ENCODE measurements at regions not wholly inside any gene's neighbourhood (a gene's known extent, or its start where the extent isn't known, plus 50 kb on each side); places are given as distances from the start of the nearest gene placed in this dataset.

DNA sequence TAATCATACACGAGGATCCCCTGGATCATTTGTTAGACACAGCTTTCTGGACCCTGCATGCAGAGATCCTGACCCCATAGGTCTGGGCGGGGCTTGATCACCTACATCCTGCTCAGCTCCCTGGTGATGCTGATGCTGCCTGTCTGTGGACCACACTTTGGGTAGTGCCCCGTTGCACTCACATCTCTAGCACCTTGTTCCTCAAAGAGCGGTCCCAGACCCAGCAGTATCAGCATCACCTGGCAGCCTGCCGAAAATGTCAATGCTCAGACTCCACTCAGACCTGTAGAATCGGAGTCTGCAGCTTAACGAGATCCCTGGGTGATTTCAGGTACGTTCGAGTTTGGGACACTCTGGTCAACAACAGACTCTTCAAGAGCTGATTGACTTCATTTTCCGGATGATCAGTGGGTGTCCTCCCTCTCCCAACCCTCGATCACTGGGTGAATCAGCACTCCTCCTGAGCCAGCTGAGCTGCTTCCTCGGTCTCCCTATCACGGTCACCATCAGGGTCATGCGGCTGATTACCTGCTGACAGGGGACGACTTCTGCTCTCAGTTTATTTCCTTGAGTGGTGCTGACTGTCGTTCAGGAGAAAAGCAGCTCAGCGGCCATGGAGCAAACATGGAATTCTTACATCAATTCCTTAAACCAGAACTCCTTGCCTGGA lies 150.6 kb upstream of the RAB12 start:
- no peak for DNase-seq

DNA sequence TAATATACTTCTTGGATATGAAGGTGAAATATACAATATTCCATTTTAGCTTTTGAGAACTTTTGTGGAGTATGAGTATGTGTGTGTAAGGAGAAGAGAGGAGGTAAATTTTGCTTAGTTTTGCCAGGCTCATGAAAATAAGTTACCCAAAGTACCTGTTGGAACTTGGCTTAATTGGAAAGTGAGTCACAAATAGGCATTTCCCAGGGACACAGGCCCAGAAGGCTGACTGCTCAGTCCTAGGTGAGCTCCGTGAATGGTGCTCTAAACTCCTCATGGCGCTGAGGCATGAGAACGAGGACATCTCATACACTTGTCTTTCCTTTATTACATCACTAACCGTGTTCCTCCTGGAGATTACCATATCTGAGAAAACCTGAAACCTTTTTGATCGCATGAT lies 148.5 kb upstream of the RAB12 start:
- no peak for DNase-seq

GRCh38 chr18:8461544-8461943 lies 147.7 kb upstream of the RAB12 start:
- DNase-seq = no peak

DNA sequence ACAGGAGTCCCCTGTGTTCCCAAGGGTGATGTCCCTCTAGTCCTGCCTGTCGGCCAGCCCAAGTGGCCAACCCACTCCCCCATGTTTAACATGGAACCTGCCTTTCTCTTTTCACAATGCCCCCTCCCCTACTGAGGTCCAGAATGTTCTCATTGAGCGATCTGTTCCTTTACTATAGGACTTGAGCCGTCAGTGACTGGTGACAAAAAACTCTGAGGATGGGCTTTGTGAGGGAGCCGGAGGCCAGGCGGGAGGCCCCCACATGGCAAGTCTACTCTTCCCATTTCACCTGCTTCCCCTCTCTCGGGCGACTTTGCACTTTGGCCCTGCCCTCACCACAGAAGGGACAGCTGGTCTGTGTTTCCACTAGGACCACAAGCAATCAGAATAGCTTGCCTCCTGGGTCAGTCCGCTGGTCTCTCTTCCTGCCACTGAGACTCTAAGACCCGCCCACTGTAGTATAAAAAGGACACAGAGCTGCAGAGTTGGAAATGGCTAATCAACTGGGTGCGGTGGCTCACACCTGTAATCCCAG lies 146.5 kb upstream of the RAB12 start:
- DNase-seq = no peak

DNA sequence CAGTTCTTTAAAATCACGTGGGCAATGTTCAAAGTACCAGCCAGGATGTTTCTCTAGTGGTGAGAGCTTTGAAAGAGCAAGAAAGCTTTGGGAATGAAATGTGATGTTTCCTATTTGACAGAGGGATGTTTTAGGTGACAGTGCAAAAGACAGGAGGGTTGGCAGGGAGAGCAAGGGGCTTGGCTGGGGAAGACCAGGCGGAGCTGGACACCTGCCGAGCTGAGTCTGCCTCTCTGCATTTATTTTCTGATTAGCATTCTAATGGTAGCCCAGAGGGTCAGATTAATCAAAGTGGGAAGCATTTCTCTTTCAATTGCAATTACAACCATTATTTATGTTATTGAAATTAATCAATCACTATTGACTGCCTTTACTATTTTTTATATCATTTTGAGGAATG lies 145.4 kb upstream of the RAB12 start:
- no peak for DNase-seq

DNA sequence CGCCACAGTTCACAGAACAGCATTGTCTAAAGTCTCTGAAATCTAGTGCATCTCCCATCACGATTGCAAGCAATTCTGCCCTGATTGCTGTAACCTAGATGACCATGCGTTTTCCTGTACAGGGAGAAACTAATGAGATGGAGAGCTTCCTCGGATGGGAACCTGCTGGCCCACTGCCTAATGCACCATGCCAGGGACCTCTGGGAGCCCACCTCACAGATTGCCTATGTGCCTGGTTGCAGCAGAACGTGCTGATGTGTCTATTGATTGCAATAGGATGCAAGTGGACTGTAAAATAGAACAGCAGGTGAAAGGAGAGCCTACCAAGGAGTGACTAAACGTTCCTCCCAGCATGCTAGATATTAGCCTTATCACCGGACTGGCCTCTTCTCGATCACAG lies 141.0 kb upstream of the RAB12 start:
- DNase-seq = no peak

- no peak for DNase-seq
Measured at GRCh38 chr18:8468921-8469335, 140.3 kb upstream of the RAB12 start.

GRCh38 chr18:8469544-8470130 lies 139.6 kb upstream of the RAB12 start:
- DNase-seq = no peak

DNA sequence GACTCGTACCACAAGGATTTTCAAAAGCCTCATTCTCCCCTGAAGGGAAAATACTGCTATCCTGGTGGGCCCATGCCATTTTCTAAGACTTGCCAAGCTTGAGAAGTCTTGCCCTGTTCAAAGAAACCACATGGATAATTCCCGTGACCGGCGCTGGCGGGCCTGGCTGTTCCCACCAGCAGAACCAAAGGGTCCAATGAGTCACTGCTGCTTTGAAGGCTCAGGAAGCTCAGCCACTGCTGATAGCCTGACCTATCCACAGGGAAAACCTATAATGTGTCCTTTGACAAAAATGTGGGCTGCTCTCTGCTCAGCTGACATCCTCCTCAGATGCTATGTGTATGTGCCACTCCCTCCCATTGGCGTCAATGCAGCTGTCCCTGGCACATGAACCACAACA lies 137.9 kb upstream of the RAB12 start:
- DNase-seq = no peak

DNA sequence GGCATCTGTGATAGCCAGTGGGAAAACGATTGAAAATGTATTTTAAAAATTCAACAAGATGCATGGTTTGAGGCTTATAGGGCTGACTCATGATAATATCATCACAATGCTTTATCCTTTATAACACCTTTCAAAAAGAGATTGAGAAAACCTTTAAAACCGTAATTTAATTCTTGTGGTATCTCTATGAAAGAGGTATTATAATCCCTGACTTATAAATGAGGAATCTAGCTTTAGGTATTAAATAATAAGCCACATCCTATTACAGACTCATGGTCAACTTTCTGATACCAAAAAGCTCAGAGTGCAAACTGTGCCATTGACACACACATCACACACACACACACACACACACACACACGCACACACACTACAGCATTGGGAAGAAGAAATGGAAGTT lies 134.6 kb upstream of the RAB12 start:
- no peak for DNase-seq

- DNase-seq = no peak
Measured at GRCh38 chr18:8477615-8478014, 131.6 kb upstream of the RAB12 start.

DNA sequence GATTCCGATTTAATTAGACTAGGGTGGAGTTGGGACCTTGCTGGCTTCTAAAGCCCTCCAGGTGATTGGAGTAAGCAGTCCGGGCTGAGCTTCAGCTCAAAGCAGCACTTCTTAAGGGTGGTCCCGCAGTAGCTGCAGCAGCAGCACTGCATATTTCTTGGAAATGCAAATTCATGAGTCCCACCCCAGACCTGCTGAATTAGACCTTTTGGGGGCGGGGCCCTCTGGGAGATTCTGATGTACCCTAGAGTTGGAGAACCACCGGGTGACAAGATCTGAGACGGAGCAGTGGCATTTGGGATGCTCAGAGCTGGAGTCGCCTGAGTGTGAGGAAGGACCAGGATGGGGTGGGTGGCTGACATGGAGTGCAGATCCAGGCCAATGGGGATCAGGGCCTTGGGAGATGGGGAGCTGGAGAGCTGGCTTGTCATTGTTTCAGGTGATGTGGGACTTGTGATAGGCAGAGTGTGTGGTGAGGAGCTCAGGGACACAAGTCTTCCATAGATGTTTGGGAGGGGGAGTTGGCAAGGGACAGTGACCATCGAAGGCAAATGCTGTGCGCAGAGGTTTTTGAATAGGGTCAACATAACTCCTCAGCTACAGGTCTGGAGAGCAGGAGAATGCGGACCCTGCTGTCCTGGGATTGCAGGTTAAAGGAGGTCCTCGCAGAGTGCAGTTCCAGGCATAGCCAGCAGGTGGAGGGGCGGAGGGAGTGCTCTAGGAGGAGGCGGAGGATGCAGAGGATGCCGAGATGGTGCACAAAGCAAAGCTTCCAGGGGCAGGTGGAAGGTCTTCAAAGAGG lies 130.9 kb upstream of the RAB12 start:
- DNase-seq = peak in 4 of 5 experiments; percentile 16 to 45 (median 30)

- no peak for DNase-seq
Measured at GRCh38 chr18:8478968-8479370, 130.3 kb upstream of the RAB12 start.

- no peak for DNase-seq
Measured at GRCh38 chr18:8479789-8480188, 129.4 kb upstream of the RAB12 start.

DNA sequence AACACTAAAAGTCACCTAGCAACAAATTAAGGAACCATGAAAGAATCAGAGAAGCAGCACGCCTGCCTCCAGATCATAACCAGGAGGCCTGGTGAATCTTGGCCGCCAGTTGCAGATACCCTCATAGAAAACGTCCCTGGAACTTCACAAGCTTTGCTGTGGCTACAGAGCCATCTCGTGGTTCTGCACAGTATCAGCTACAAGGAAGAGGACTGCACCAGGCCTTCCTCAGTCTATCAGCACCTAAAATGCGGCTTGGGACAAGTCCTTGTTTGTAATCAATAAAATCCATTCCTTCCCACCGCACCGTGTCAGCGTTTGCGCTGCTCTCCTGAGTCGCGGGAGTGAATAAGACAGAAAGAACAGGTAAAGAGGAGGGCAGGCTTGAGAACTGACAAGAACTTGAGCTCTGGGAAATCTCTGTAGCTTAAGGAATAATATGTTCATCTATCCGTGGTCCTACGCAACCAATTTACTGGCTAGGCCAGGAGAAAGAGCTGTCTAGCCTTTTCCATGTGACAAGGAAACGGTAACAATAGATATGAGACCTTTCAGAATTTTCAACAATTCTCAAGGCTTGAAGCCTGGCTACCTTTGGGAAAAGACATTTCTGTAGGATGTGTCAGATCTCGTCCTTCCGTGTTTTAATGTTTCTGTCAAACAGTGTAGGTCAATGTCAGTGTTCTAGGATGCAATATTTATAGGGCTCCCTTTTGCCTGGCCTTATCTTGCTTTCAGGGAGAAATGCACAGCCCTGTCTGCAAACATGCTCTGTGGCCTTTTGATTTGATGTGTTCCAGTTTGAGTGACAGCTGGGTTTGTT lies 128.5 kb upstream of the RAB12 start:
- no peak for DNase-seq

DNA sequence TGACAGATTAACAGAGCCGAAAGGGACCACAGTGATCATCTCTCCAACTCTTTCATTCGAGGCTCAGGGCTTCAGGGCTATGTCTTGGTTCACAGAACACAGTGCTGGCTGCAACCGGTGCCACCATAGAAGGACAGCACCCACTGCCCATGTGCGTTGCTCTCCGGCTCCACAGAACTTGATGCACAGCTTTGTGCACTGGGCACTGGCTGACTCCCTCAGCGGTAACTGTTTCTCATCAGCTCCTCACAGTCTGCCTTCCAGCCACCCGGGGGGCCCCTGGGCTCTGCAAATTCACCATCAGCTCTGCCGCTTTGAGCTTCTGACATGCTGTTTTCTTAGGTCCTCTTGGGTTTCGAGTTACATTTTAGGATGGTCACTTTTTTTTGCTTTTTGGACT lies 124.3 kb upstream of the RAB12 start:
- DNase-seq = no peak

DNA sequence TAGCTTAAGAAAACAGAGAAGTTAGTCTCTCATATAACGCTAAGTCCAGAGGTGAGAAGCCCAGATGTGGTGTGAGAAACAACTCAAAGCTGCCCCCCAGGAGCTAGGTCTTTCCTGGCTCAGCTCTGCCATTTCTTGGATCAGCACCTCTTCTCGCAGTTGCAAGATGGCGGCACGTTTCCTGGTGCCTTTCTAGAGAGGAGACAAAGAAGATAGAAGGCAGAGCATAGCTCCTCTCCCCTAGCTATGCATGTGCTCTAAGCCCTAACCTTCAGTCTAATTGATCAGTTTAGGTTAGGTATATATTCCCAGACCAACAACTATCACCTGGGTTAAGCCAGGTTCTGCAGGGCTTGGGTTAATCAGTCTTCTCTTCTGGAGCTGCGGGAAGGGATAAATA lies 119.5 kb upstream of the RAB12 start:
- DNase-seq = no peak

DNA sequence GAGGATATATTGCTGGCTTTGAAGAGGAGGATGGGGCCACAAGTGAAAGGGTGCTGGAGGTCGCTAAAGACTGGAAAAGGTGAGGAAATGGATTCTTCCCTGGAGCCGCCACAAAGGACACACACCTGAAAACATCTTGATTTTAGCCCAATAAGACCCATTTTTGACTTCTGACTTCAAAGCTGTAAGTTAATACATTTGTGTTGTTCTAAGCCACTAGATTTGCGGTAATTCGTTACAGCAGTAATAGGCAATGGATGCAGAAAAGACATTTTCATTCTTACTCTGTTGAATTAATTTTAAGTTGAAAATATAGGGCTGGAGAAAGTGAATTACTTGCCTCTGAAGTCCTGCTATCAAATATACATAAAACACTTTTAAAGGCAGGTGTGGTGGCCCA lies 117.7 kb upstream of the RAB12 start:
- no peak for DNase-seq

DNA sequence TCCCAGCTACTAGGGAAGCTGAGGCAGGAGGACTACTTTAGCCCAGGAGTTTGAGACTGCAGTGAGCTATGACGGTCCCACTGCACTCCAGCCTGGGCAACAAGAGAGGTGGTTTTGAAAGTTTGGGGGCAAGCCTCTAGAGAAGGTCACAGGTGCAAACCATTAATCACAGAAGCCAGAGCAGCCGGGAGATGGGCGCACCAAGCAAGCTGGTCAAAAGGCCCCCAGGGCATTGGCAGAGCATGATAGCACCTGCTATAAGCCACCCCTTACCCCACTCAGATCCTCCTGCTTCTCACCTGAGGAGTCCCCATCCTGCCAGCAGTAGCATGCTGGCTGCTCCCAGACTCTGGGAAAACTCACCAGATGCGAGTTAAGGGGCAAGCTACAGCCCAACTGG lies 116.1 kb upstream of the RAB12 start:
- DNase-seq = no peak

DNA sequence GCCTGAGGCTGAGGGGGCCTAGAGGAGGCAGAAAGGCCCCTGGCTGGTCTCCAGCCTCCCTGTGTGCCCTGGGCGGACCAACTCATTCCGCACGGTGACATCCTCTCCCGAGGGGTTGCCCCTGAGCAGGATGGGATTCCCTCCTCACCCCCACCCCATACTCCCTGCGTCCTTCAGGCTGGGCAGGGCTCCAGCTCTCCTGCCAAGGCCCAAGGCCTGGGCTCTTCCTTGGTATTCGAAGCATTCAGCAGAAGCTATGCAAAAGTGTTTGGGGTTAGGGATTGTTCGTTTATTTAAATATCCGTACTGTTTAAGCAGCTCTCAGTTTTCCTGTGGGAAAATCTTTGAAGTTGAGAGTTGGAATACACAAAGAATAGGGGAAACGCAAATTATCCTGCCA lies 113.1 kb upstream of the RAB12 start:
- DNase-seq = no peak

DNA sequence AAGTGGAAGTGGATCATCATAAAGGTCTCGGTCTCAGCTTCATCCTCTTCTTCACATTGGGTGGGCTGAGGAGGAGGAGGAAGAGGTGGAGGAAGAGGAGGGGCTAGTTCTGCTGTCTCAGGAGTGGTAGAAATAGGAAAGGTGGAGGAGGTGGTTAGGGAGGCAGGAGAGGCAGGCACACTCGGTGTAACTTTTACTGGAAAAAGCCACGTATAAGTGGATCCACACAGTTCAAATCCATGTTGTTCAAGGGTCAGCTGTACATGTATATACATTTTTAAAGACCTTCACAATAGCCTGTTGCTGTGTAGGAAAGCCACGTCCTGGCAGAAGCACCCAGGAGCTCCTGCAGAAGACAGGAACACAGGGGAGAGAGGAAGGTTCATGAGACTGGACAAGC lies 110.3 kb upstream of the RAB12 start:
- no peak for DNase-seq

DNA sequence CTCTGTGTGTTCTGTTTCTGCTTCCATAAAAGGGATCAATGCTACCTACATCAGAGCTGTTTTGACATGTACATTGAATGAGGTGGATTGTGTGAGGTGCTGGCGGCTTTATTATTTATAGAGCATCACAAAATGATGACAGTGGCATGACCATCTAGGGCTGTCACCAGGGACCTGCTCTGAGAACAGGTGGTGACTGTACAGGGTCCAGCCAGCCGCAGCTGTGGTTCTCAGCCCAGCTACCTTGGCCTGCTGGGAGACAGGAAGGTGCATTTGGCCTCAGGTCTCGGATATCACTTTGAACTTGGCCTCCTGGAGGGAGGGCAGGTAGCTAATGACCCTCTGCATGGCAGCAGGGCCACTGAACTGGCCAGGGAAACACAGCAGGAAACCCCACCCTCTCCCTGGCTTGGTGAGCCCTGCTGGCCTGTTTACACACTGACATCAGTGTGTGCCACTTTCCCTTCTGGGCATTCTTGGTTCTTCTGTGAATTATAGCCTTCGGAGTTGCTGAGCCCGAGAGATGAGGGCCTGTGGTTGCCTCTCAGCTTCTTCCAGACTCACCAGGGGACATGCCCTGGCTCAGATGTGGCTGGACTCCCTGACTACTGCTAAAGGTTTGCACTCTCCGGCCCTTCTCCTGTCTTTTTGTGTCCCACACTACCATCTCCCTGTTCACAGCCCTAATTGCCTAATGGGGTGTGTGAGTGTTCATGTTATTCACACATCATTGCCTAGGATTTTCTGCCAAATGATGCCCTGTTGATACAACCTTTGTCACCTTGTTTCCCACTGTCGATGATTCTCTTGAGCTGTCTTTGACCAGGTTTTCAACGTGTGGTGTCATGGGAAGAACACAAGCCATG lies 109.2 kb upstream of the RAB12 start:
- DNase-seq = no peak

Measured in T-helper 2 cell (primary cell).